HEK293 (cell line): ENCODE measurements at regions not wholly inside any gene's neighbourhood (a gene's known extent, or its start where the extent isn't known, plus 50 kb on each side); places are given as distances from the start of the nearest gene placed in this dataset.

Source experiments
- ZNF148 ChIP-seq: fragments of 450-650 bp; formaldehyde crosslinking; IDR thresholded peaks from 2 replicates; pipeline ENCODE4 v1.5.0; 2017; ENCODE audit warnings: missing biosample characterization, missing genetic modification characterization, borderline replicate concordance
- ZNF157 ChIP-seq: fragments of 450-650 bp; formaldehyde crosslinking; IDR thresholded peaks from 2 replicates; pipeline ENCODE4 v1.5.1; 2016; ENCODE audit warnings: missing biosample characterization, missing genetic modification characterization
- ZNF24 ChIP-seq: fragments of 450-650 bp; formaldehyde crosslinking; IDR thresholded peaks from 2 replicates; pipeline ENCODE4 v1.5.1; 2016; ENCODE audit warnings: missing biosample characterization, missing genetic modification characterization
- ZNF510 ChIP-seq: fragments of 450-650 bp; formaldehyde crosslinking; IDR thresholded peaks from 2 replicates; pipeline ENCODE4 v1.5.1; 2018; ENCODE audit warnings: mild to moderate bottlenecking, missing genetic modification characterization, missing biosample characterization; ENCODE audit not compliant: insufficient replicate concordance
- ZNF704 ChIP-seq: fragments of 450-650 bp; formaldehyde crosslinking; IDR thresholded peaks from 2 replicates; pipeline ENCODE4 v1.5.1; 2016; ENCODE audit warnings: missing biosample characterization, missing genetic modification characterization
- ZNF792 ChIP-seq: fragments of 450-650 bp; formaldehyde crosslinking; IDR thresholded peaks from 2 replicates; pipeline ENCODE4 v1.5.1; 2016; ENCODE audit warnings: missing biosample characterization, missing genetic modification characterization
- ZNF830 ChIP-seq: fragments of 450-650 bp; IDR thresholded peaks from 2 replicates; pipeline ENCODE4 v1.5.0; 2018; ENCODE audit warnings: missing biosample characterization, missing genetic modification characterization, low read depth, mild to moderate bottlenecking, moderate library complexity
- TF ChIP-seq, protein P1 (sequence below): fragments of 450-650 bp; formaldehyde crosslinking; IDR thresholded peaks from 2 replicates; pipeline ENCODE4 v1.5.1; 2016; ENCODE audit warnings: missing biosample characterization, missing genetic modification characterization

- TF ChIP-seq, protein P1, sequence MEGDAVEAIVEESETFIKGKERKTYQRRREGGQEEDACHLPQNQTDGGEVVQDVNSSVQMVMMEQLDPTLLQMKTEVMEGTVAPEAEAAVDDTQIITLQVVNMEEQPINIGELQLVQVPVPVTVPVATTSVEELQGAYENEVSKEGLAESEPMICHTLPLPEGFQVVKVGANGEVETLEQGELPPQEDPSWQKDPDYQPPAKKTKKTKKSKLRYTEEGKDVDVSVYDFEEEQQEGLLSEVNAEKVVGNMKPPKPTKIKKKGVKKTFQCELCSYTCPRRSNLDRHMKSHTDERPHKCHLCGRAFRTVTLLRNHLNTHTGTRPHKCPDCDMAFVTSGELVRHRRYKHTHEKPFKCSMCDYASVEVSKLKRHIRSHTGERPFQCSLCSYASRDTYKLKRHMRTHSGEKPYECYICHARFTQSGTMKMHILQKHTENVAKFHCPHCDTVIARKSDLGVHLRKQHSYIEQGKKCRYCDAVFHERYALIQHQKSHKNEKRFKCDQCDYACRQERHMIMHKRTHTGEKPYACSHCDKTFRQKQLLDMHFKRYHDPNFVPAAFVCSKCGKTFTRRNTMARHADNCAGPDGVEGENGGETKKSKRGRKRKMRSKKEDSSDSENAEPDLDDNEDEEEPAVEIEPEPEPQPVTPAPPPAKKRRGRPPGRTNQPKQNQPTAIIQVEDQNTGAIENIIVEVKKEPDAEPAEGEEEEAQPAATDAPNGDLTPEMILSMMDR (tag by site-specific recombination), result no peak
- TF ChIP-seq ZNF148 (tag by site-specific recombination) (no peak), ZNF510 (tag by site-specific recombination) (no peak), ZNF24 (no peak), ZNF830 (tag by site-specific recombination) (no peak), ZNF792 (tag by site-specific recombination) (no peak), ZNF157 (no peak), ZNF704 (tag by site-specific recombination) (no peak)
These were observed 114.4 kb upstream of the COPS8 start for GRCh38 chr2:236971131-236971821.
